HL-60 (cell line): ENCODE measurements at regions not wholly inside any gene's neighbourhood (a gene's known extent, or its start where the extent isn't known, plus 50 kb on each side); places are given as distances from the start of the nearest gene placed in this dataset.

Source experiments
- POLR2AphosphoS5 ChIP-seq: IDR thresholded peaks from 2 replicates; pipeline ENCODE4 v1.6.1; 2012; ENCODE audit warnings: low read depth
- TF ChIP-seq, protein P1 (sequence below): IDR thresholded peaks from 2 replicates; pipeline ENCODE4 v1.6.1; 2012; ENCODE audit warnings: low read depth; ENCODE audit not compliant: insufficient replicate concordance

DNA sequence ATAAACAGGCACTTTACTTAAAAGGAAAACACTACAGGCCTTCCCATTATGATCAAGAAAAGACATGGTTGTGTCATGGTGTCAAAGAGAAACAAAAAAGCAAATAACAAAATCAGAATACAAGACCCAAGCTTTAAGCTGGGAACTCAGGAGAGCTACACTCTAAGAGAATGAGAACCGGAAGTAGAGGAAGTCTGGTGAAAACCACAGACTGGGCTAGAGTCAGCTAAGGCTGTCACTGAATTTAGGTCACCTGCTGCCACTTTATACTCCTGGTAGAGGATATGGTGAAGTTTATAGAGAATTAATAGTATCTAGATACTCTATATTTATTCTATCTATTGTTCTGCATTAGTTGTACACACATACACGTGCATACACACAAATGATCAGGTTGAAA is 971.7 kb downstream of the FLRT2 start:
- no peak for TF ChIP-seq POLR2AphosphoS5
- TF ChIP-seq, protein P1, sequence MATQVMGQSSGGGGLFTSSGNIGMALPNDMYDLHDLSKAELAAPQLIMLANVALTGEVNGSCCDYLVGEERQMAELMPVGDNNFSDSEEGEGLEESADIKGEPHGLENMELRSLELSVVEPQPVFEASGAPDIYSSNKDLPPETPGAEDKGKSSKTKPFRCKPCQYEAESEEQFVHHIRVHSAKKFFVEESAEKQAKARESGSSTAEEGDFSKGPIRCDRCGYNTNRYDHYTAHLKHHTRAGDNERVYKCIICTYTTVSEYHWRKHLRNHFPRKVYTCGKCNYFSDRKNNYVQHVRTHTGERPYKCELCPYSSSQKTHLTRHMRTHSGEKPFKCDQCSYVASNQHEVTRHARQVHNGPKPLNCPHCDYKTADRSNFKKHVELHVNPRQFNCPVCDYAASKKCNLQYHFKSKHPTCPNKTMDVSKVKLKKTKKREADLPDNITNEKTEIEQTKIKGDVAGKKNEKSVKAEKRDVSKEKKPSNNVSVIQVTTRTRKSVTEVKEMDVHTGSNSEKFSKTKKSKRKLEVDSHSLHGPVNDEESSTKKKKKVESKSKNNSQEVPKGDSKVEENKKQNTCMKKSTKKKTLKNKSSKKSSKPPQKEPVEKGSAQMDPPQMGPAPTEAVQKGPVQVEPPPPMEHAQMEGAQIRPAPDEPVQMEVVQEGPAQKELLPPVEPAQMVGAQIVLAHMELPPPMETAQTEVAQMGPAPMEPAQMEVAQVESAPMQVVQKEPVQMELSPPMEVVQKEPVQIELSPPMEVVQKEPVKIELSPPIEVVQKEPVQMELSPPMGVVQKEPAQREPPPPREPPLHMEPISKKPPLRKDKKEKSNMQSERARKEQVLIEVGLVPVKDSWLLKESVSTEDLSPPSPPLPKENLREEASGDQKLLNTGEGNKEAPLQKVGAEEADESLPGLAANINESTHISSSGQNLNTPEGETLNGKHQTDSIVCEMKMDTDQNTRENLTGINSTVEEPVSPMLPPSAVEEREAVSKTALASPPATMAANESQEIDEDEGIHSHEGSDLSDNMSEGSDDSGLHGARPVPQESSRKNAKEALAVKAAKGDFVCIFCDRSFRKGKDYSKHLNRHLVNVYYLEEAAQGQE, result no peak
